ENCODE measurements at regions not wholly inside any gene's neighbourhood (a gene's known extent, or its start where the extent isn't known, plus 50 kb on each side); places are given as distances from the start of the nearest gene placed in this dataset.

GRCh38 chr2:215619022-215619958 is 183.4 kb upstream of the FN1 start:
- H3K9me3 Mint-ChIP-seq, result no peaks in the 10 kb centered on the region
- peaks cover 15% of the 10 kb centered on the region for H3K27me3 Mint-ChIP-seq
- peak overlapping the region; percentile 54 for H3K4me3 Mint-ChIP-seq
- H3K4me1 Mint-ChIP-seq, result peaks cover 4% of the 10 kb centered on the region
- no peak overlapping the region for H3K27ac Mint-ChIP-seq
- no peak for DNase-seq
- intact Hi-C loops (cut with micrococcal nuclease), result no loop called here
- no peaks in the 10 kb centered on the region for H3K36me3 Mint-ChIP-seq (ENCODE audit: low read depth)

- no peak for DNase-seq
- H3K36me3 Mint-ChIP-seq (ENCODE audit: low read depth), result no peaks in the 10 kb centered on the region
- no peak overlapping the region for H3K4me3 Mint-ChIP-seq
- no peaks in the 10 kb centered on the region for H3K9me3 Mint-ChIP-seq
- intact Hi-C loops (cut with micrococcal nuclease), result no loop called here
- H3K4me1 Mint-ChIP-seq, result peaks cover 4% of the 10 kb centered on the region
- peaks cover 15% of the 10 kb centered on the region for H3K27me3 Mint-ChIP-seq
- no peak overlapping the region for H3K27ac Mint-ChIP-seq
Observed at GRCh38 chr2:215618145-215618544, 182.3 kb upstream of the FN1 start.

GRCh38 chr2:215617060-215617824 is 181.4 kb upstream of the FN1 start:
- intact Hi-C loops (cut with micrococcal nuclease), result no loop called here
- no peak for DNase-seq
- H3K9me3 Mint-ChIP-seq, result no peaks in the 10 kb centered on the region
- no peak overlapping the region for H3K4me3 Mint-ChIP-seq
- H3K27ac Mint-ChIP-seq, result no peak overlapping the region
- H3K27me3 Mint-ChIP-seq, result peaks cover 15% of the 10 kb centered on the region
- no peaks in the 10 kb centered on the region for H3K36me3 Mint-ChIP-seq (ENCODE audit: low read depth)
- peaks cover 4% of the 10 kb centered on the region for H3K4me1 Mint-ChIP-seq

DNA sequence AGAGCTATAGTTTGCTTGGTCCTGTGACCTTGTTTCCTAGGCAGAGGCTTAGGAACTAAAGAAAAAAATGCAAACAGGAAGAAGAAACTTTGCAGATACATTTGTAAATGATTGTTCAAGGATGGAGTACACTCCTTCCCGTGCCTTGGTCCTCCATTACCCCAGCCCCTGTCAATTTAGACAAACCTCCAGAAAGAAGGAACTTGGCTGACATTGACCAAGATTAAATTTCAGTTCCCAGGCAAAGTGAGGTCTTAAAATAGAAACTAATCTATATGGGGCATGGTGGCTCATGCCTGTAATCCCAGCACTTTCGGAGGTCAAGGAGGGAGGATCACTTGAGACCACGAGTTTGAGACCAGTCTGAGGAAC is 179.9 kb upstream of the FN1 start:
- intact Hi-C loops (cut with micrococcal nuclease), result no loop called here

DNA sequence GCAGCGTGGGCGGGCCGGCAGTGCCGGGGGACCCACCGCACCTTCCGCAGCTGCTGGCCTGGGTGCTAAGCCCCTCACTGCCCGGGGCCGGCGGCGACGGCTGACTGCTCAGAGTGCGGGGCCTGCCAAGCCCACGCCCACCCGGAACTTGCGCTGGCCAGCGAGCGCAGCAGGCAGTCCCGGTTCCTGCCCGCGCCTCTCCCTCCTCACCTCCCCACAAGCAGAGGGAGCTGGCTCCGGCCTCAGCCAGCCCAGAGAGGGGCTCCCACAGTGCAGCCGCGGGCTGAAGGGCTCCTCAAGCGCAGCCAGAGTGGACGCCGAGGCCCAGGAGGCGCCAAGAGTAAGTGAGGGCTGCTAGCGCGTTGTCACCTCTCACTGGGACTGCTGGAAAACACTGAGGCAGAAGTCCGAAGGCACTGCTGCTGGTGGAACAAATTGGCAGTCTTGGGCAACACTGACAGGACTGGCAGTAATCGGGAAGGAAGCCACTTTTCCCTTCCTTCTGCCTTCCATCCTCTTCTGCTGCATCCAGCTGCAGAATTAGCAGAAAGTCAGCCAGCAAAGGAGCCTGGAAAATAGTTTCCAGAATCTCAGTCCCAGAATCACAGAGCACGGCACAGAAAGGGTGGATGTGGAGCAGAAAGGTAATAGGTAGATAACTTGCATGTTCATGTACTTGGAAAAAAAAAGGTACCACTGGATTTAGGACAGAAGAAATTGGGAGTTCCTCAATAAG is 179.4 kb upstream of the FN1 start:
- H3K36me3 Mint-ChIP-seq (ENCODE audit: low read depth), result no peaks in the 10 kb centered on the region
- intact Hi-C loops (cut with micrococcal nuclease), result no loop called here
- peaks cover 15% of the 10 kb centered on the region for H3K27me3 Mint-ChIP-seq
- H3K4me1 Mint-ChIP-seq, result peaks cover 4% of the 10 kb centered on the region
- DNase-seq, result no peak
- H3K9me3 Mint-ChIP-seq, result no peaks in the 10 kb centered on the region
- no peak overlapping the region for H3K27ac Mint-ChIP-seq
- no peak overlapping the region for H3K4me3 Mint-ChIP-seq

More for the DNA sequence above, 179.9 kb upstream of the FN1 start:
- no peak for DNase-seq
- peaks cover 4% of the 10 kb centered on the region for H3K4me1 Mint-ChIP-seq
- no peak overlapping the region for H3K27ac Mint-ChIP-seq
- no peak overlapping the region for H3K4me3 Mint-ChIP-seq
- peaks cover 14% of the 10 kb centered on the region for H3K27me3 Mint-ChIP-seq
- no peaks in the 10 kb centered on the region for H3K36me3 Mint-ChIP-seq (ENCODE audit: low read depth)
- no peaks in the 10 kb centered on the region for H3K9me3 Mint-ChIP-seq

GRCh38 chr2:215614296-215614695 is 178.4 kb upstream of the FN1 start:
- Mint-ChIP-seq H3K27me3 (peaks cover 10% of the 10 kb centered on the region), H3K27ac (no peak overlapping the region), H3K36me3 (ENCODE audit: low read depth) (no peaks in the 10 kb centered on the region), H3K9me3 (no peaks in the 10 kb centered on the region), H3K4me1 (no peaks in the 10 kb centered on the region), H3K4me3 (no peak overlapping the region)
- intact Hi-C loops (cut with micrococcal nuclease), result no loop called here
- no peak for DNase-seq

DNA sequence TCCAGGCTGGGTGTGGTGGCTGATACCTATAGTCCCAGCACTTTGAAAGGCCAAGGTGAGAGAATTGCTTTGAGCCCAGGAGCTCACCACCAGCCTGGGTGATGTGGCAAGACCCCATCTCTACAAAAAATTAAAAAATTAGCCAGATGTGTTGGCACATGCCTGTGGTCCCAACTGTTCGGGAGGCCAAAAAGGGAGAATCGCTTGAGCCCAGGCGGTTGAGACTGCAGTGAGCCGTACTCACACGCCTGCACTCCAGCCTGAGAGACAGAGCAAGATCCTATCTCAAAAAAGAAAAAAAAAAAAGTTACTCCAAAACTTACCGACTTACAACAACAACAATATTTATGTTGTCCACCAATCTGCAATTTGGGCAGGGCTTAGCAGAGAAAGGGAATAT is 178.0 kb upstream of the FN1 start:
- no peak for DNase-seq
- intact Hi-C loops (cut with micrococcal nuclease), result no loop called here
- Mint-ChIP-seq H3K4me3 (no peak overlapping the region), H3K27ac (no peak overlapping the region), H3K9me3 (no peaks in the 10 kb centered on the region), H3K27me3 (peaks cover 8% of the 10 kb centered on the region), H3K4me1 (no peaks in the 10 kb centered on the region), H3K36me3 (ENCODE audit: low read depth) (no peaks in the 10 kb centered on the region)

GRCh38 chr2:215613280-215613679 is 177.4 kb upstream of the FN1 start:
- H3K4me3 Mint-ChIP-seq, result no peak overlapping the region
- intact Hi-C loops (cut with micrococcal nuclease), result no loop called here
- no peaks in the 10 kb centered on the region for H3K9me3 Mint-ChIP-seq
- no peaks in the 10 kb centered on the region for H3K4me1 Mint-ChIP-seq
- no peaks in the 10 kb centered on the region for H3K36me3 Mint-ChIP-seq (ENCODE audit: low read depth)
- H3K27ac Mint-ChIP-seq, result no peak overlapping the region
- no peak for DNase-seq
- peaks cover 7% of the 10 kb centered on the region for H3K27me3 Mint-ChIP-seq

GRCh38 chr2:215612786-215613185 is 176.9 kb upstream of the FN1 start:
- H3K27ac Mint-ChIP-seq, result no peak overlapping the region
- intact Hi-C loops (cut with micrococcal nuclease), result no loop called here
- H3K9me3 Mint-ChIP-seq, result no peaks in the 10 kb centered on the region
- H3K4me1 Mint-ChIP-seq, result no peaks in the 10 kb centered on the region
- H3K36me3 Mint-ChIP-seq (ENCODE audit: low read depth), result no peaks in the 10 kb centered on the region
- DNase-seq, result no peak
- H3K4me3 Mint-ChIP-seq, result no peak overlapping the region
- H3K27me3 Mint-ChIP-seq, result peaks cover 4% of the 10 kb centered on the region

- Mint-ChIP-seq H3K27me3 (peaks cover 2% of the 10 kb centered on the region), H3K4me3 (no peak overlapping the region), H3K27ac (no peak overlapping the region), H3K9me3 (no peaks in the 10 kb centered on the region), H3K36me3 (ENCODE audit: low read depth) (no peaks in the 10 kb centered on the region), H3K4me1 (no peaks in the 10 kb centered on the region)
- intact Hi-C loops (cut with micrococcal nuclease), result no loop called here
- no peak for DNase-seq
Observed at GRCh38 chr2:215611609-215612386, 175.9 kb upstream of the FN1 start.

DNA sequence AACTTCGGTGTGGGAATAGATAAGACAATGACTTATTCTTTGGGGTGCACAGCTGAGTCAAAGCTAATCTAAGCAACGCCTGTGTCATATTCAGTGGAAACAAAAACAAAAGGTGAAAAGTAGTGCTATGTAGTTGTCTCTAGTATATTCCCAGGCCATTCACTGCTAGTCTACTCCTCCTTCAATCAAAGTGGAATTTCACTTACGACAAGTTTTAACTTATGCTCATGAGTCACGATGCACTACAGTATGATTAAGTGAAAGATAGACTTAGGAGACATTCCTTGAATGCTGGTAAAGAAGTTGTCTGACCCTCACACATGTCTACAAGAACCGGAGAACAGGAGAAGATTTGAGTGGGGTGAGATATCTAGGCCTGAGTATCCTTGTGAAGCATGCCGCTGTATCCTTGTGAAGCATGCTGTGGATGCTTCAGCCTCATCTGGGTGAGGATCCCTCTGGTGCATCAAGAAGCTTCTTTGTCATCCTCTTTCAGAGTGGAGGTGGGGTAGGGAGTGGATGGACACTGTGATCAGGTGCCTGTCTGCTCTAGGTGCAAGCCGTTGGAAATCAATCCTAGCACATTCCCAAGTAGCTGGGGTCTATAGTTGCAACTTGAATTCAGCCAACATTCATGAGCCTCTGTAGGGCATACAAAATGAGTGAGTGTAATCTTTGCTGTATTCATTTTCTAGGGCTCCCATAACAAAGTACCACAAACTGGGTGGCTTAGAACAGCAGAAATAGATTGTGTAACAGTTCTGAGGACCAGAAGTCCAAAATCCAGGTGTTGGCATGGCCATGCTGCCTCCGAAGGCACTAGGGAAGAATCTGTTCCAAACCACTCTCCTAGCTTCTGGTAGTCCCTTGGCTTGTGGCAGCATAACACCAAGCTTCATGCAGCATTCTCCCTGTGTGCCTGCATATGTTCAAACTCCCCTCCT is 173.5 kb upstream of the FN1 start:
- DNase-seq, result no peak
- Mint-ChIP-seq H3K27ac (no peak overlapping the region), H3K36me3 (ENCODE audit: low read depth) (no peaks in the 10 kb centered on the region), H3K9me3 (no peaks in the 10 kb centered on the region), H3K4me3 (no peak overlapping the region), H3K4me1 (no peaks in the 10 kb centered on the region), H3K27me3 (peaks cover 2% of the 10 kb centered on the region)
- intact Hi-C loops (cut with micrococcal nuclease), result no loop called here

- no peak for DNase-seq
- H3K4me1 Mint-ChIP-seq, result no peaks in the 10 kb centered on the region
- peaks cover 2% of the 10 kb centered on the region for H3K27me3 Mint-ChIP-seq
- no peak overlapping the region for H3K4me3 Mint-ChIP-seq
- H3K9me3 Mint-ChIP-seq, result no peaks in the 10 kb centered on the region
- intact Hi-C loops (cut with micrococcal nuclease), result no loop called here
- H3K27ac Mint-ChIP-seq, result no peak overlapping the region
- H3K36me3 Mint-ChIP-seq (ENCODE audit: low read depth), result no peaks in the 10 kb centered on the region
Observed at GRCh38 chr2:215607766-215608165, 171.9 kb upstream of the FN1 start.

All from activated CD4-positive, alpha-beta T cell treated with anti-CD3 and anti-CD28 coated beads, Interleukin-2, amount 10 ng/mL, durations not matched to agents 24 days and 14 days (primary cell).